Kidney (tissue), 13 donors: ENCODE measurements at regions not wholly inside any gene's neighbourhood (a gene's known extent, or its start where the extent isn't known, plus 50 kb on each side); places are given as distances from the start of the nearest gene placed in this dataset.
"Not testable (repeated sequence)": the region's sequence is repeated elsewhere in the genome, so short reads cannot be mapped to it uniquely, and the experiment has no call there.

Experiments
- DNase-seq, 5 donors: peaks; one replicate each; pipeline ENCODE4 v3.0.0-alpha.2; 2013 to 2020
- FAIRE-seq: peaks from 2 replicates; lab custom pipeline; 2012; peaks lifted over from hg19 to GRCh38; lab: Jason Lieb, UNC
- H3K27ac ChIP-seq, 2 donors: one replicate each; pipeline ENCODE4 v1.7.0; 2013; ENCODE audit warnings: low read depth in 2 of 2, low read length in 2 of 2, inconsistent platforms in 1 of 2
- H3K27me3 ChIP-seq: one replicate; pipeline ENCODE4 v1.7.1; 2013; ENCODE audit warnings: low read length, inconsistent platforms; ENCODE audit not compliant: control insufficient read depth, insufficient read depth
- H3K36me3 ChIP-seq, 3 donors: one replicate each; pipeline versions ENCODE4 v1.7.0 to v1.7.1; 2013; ENCODE audit warnings: low read length in 3 of 3, control low read depth in 1 of 3, inconsistent platforms in 1 of 3; ENCODE audit not compliant: insufficient read depth in 3 of 3, control insufficient read depth in 2 of 3
- H3K4me1 ChIP-seq, 3 donors: one replicate each; pipeline versions ENCODE4 v1.7.0 to v1.7.1; 2013; ENCODE audit warnings: low read length in 3 of 3, inconsistent platforms in 1 of 3, low read depth in 1 of 3; ENCODE audit not compliant: control insufficient read depth in 2 of 3, insufficient read depth in 2 of 3
- H3K4me3 ChIP-seq, 3 donors: one replicate each; pipeline versions ENCODE4 v1.7.0 to v1.8.1; 2013; ENCODE audit warnings: low read length in 3 of 3, control low read depth in 1 of 3, inconsistent platforms in 1 of 3
- H3K9ac ChIP-seq, 3 donors: one replicate each; pipeline versions ENCODE4 v1.7.0 to v1.7.1; 2013; ENCODE audit warnings: low read length in 3 of 3, control low read depth in 1 of 3, inconsistent platforms in 1 of 3
- H3K9me3 ChIP-seq, 3 donors: one replicate each; pipeline versions ENCODE4 v1.7.0 to v1.7.1; 2013; ENCODE audit warnings: low read length in 3 of 3, control low read depth in 1 of 3, inconsistent platforms in 1 of 3; ENCODE audit not compliant: control insufficient read depth in 2 of 3, insufficient read depth in 1 of 3
- intact Hi-C: fragments of 100-400 bp; cut with DNase I; formaldehyde crosslinking; loops from one replicate; pipeline ENCODE4 v1.11.1; 2022
- TF ChIP-seq, protein P1 (sequence below): IDR thresholded peaks from 3 replicates; pipeline ENCODE4 v1.5.1; 2012; ENCODE audit warnings: mild to moderate bottlenecking, moderate library complexity, borderline replicate concordance; ENCODE audit not compliant: insufficient read depth; ENCODE audit errors: extremely low read depth
- donor health status: control.
- donor health status: control.
- donor health status: control.
- donor health status: control.
- donor health status: control.
- donor health status: DM: yes; HTN: yes; CAD: no.
- donor health status: Normal renal cell carcinoma (clear cell type).

DNA sequence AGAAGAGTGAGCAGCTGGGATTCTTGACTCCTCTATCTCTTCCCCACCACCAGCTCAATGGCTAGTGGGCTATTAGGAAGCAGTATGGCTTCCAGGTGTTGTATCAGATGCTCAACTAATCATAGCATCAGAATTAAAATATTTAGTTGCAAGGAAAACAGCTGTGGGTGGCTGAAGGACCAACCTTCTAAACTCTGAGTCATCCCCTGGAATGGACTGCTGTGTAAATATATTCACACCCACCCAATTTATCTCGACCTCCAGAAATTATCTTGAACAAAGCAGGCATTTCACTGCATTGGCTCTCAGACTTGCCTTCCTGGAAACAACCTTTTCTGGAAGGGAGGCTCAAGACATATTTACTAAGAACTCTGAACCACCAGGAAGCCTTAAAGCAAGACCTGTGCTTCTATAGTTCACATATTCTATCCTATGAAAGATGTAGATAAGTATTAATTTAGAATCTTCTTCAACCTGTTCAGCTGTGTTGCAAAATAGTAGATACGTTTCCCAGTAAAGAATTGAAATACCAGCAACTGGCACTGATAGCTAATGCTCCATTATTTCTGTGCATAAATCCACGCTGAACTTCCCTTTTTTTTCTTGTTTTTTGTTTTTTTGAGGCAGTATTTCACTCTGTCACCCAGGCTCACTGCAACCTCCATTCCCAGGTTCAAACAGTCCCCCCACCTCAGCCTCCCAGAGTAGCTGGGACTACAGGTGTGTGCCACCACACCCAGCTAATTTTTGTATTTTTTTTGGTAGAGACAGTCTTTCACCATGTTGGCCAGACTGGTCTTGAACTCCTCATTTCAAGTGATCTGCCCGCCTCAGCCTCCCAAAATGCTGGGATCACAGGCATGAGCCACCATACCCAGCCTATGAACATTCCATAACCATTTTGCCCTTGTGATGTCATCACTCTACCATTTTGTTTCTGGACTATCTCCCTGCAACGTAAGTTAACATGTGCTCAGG lies 56.9 kb upstream of the CD2AP start:
- TF ChIP-seq, protein P1, sequence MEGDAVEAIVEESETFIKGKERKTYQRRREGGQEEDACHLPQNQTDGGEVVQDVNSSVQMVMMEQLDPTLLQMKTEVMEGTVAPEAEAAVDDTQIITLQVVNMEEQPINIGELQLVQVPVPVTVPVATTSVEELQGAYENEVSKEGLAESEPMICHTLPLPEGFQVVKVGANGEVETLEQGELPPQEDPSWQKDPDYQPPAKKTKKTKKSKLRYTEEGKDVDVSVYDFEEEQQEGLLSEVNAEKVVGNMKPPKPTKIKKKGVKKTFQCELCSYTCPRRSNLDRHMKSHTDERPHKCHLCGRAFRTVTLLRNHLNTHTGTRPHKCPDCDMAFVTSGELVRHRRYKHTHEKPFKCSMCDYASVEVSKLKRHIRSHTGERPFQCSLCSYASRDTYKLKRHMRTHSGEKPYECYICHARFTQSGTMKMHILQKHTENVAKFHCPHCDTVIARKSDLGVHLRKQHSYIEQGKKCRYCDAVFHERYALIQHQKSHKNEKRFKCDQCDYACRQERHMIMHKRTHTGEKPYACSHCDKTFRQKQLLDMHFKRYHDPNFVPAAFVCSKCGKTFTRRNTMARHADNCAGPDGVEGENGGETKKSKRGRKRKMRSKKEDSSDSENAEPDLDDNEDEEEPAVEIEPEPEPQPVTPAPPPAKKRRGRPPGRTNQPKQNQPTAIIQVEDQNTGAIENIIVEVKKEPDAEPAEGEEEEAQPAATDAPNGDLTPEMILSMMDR, result no peak
- no peak for DNase-seq

DNA sequence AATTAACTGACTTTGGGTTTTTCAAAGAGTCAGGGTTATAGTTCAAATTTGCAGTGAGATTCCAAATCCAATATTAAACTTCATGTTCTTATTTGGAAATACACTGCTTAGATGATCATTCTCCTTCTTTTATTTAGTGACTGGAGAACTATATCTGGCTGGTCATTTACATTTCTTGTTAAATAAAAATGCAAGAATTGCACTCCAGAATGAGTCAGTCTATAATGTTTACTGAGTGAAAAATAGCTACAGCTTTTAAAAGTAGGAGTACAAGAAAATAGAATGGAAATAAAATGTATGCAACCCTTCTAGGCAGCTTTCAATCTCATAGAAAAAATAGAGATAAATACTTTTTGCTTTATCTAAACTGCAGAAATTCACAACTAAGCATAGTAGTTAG lies 54.5 kb upstream of the CD2AP start:
- TF ChIP-seq, protein P1, result no peak

More for the DNA sequence above, 56.9 kb upstream of the CD2AP start:
- peaks cover 0 to 11% (median 3%) of the 10 kb centered on the region in 3 donors for H3K4me1 ChIP-seq
- FAIRE-seq, result no peak
- H3K27ac ChIP-seq, result no peak overlapping the region
- no peaks in the 10 kb centered on the region for H3K27me3 ChIP-seq
- intact Hi-C loops, result no loop called here
- H3K9me3 ChIP-seq, result no peaks in the 10 kb centered on the region
- H3K36me3 ChIP-seq, result no peaks in the 10 kb centered on the region
- H3K9ac ChIP-seq, result no peak overlapping the region
- no peak overlapping the region for H3K4me3 ChIP-seq

DNA sequence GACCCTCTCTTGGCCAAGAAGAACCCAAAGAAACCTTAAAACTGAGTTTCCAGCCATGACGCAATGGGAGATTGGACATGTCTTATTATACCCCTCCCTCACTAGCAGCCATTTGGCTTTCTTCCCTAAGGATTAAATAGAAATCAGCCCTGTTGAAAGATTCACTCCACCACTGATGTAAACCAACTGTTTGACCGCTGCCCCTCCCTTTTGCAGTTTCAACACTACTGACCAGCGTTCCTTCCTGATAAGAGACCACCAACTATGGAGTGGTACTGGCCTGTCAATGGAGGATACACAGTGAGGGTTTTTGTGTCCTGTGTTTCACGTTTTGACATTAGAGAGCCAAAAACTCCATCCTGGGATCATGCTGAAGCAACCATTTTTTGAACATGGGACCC lies 53.2 kb upstream of the CD2AP start:
- Histone ChIP-seq H3K27ac (no peak overlapping the region), H3K27me3 (no peaks in the 10 kb centered on the region), H3K9ac (no peak overlapping the region), H3K4me3 (no peak overlapping the region), H3K36me3 (no peaks in the 10 kb centered on the region), H3K4me1 (peaks cover 0 to 6% (median under 1%) of the 10 kb centered on the region in 3 donors), H3K9me3 (peaks cover 0 to 7% (median 0%) of the 10 kb centered on the region in 3 donors)
- TF ChIP-seq, protein P1, result no peak
- FAIRE-seq (no peak), DNase-seq (no peak)
- intact Hi-C loops, result no loop called here

More for the DNA sequence above, 54.5 kb upstream of the CD2AP start:
- no peak overlapping the region for H3K4me3 ChIP-seq
- no peak overlapping the region for H3K9ac ChIP-seq
- H3K27me3 ChIP-seq, result no peaks in the 10 kb centered on the region
- H3K36me3 ChIP-seq, result no peaks in the 10 kb centered on the region
- intact Hi-C loops, result no loop called here
- H3K27ac ChIP-seq, result no peak overlapping the region
- DNase-seq (no peak), FAIRE-seq (no peak)
- no peaks in the 10 kb centered on the region for H3K9me3 ChIP-seq
- H3K4me1 ChIP-seq, result peaks cover 0 to 15% (median 3%) of the 10 kb centered on the region in 3 donors

DNA sequence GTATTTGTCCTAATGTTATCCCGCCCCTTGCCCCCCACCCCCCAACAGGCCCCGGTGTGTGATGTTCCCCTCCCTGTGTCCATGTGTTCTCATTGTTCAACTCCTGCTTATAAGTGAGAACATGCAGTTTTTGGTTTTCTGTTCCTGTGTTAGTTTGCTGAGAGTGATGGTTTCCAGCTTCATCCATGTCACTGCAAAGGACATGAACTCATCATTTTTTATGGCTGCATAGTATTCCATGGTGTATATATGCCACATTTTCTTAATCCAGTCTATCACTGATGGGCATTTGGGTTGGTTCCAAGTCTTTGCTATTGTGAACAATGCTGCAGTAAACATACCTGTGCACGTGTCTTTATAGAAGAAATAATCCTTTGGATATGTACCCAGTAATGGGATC lies 51.9 kb upstream of the CD2AP start:
- H3K4me1 ChIP-seq, intact Hi-C loops, DNase-seq, H3K36me3 ChIP-seq, H3K27ac ChIP-seq, H3K4me3 ChIP-seq, FAIRE-seq, H3K9ac ChIP-seq, H3K9me3 ChIP-seq, H3K27me3 ChIP-seq: not testable (repeated sequence)
